GM12875 (cell line): ENCODE measurements at regions not wholly inside any gene's neighbourhood (a gene's known extent, or its start where the extent isn't known, plus 50 kb on each side); places are given as distances from the start of the nearest gene placed in this dataset.

Experiments
- H3K4me3 ChIP-seq: one replicate; pipeline ENCODE4 v1.5.1; 2011; ENCODE audit warnings: low read depth, low read length, control low read depth
- CTCF ChIP-seq: IDR thresholded peaks from 2 replicates; pipeline ENCODE4 v1.5.1; 2011; ENCODE audit warnings: low read depth, mild to moderate bottlenecking, control low read depth, inconsistent platforms, low read length, moderate library complexity, borderline replicate concordance; ENCODE audit not compliant: insufficient read depth

DNA sequence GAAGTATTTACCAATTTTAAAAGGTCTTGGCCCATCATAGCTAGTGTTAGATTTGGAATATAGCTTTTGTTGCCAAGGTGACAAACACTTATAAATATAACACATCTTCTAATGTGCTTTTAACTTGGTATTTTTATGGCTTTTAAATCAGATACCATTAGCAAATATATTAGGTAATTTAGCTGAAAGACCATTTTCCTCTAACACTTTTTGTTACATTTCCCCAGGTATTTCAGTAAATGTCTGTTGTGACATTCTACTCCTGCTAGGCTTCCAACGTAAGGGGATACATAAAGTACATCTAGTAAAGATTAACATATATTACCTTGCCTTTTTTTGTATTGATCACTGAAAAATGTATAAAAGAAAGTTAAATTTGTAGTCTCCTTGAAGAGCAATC lies 75.0 kb upstream of the SEM1 start:
- no peak for TF ChIP-seq CTCF
- no peak overlapping the region for H3K4me3 ChIP-seq

GRCh38 chr7:96786261-96786997 lies 76.8 kb upstream of the SEM1 start:
- TF ChIP-seq CTCF: no peak
- H3K4me3 ChIP-seq: no peak overlapping the region

GRCh38 chr7:96786998-96787395 lies 77.4 kb upstream of the SEM1 start:
- no peak overlapping the region for H3K4me3 ChIP-seq

DNA sequence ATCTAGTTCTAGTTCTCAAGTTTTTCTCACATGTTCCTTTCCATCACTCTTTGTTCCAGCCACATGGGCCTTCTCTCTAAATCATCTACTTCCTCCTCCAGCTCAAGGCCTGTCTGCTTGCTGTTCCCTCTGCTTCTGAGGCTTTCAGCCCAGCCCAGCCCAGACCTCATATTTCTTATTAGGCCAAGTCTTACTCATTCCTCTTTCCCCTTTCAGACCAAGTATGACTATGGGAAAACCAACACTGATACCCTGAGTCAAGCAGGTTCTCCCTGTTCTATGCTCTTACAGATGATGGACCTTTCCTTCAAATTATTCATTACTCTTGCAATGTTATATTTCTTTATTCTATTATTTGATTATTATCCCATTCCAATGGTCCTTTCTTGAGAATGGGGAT lies 80.3 kb upstream of the SEM1 start:
- no peak for TF ChIP-seq CTCF
- H3K4me3 ChIP-seq: no peak overlapping the region

More at GRCh38 chr7:96786998-96787395, 77.4 kb upstream of the SEM1 start:
- no peak for TF ChIP-seq CTCF

DNA sequence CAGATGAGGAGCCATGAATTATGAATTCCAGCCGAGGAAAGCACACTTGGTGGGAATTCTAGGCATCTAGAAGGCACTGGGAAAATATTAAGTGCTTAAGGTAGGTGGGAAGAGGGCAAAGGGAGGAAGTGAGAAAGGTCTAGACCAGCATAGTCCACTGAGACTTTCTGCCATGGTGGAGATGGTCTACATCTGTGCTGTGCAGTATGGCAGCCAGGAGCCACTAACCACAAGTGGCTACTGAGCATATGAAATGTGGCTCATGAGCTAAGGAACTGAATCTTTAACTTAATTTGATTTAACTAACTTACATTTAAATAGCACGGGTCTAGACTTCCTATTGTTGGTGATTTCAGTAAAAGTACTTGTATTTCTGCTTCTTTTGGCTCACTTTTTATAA lies 82.5 kb upstream of the SEM1 start:
- TF ChIP-seq CTCF: no peak
- H3K4me3 ChIP-seq: no peak overlapping the region

- no peak for TF ChIP-seq CTCF
- no peak overlapping the region for H3K4me3 ChIP-seq
These were observed 84.4 kb upstream of the SEM1 start for GRCh38 chr7:96794063-96794462.

GRCh38 chr7:96800122-96800521 lies 90.5 kb upstream of the SEM1 start:
- no peak overlapping the region for H3K4me3 ChIP-seq
- TF ChIP-seq CTCF: no peak
